Mucosa of descending colon (tissue), 3 donors: ENCODE measurements at regions not wholly inside any gene's neighbourhood (a gene's known extent, or its start where the extent isn't known, plus 50 kb on each side); places are given as distances from the start of the nearest gene placed in this dataset.

Experiments
- ATAC-seq: fragments of 200-7000 bp; cut with Tn5 transposase; one replicate; pipeline ENCODE4 v1.9.1; 2020; ENCODE audit warnings: mild to moderate bottlenecking, moderate library complexity
- DNase-seq, 3 donors: peaks; one replicate each; pipeline ENCODE4 v3.0.0-alpha.2; 2020
- H3K36me3 ChIP-seq: fragments of 200-600 bp; one replicate; pipeline ENCODE4 v1.8.0; 2021; ENCODE audit warnings: low read depth, mild to moderate bottlenecking
- H3K4me1 ChIP-seq: fragments of 200-600 bp; one replicate; pipeline ENCODE4 v1.8.0; 2021; ENCODE audit warnings: low read depth, mild to moderate bottlenecking
- H3K4me3 ChIP-seq: fragments of 200-600 bp; one replicate; pipeline ENCODE4 v1.8.0; 2021; ENCODE audit warnings: mild to moderate bottlenecking
- H3K9me3 ChIP-seq: fragments of 200-600 bp; one replicate; pipeline ENCODE4 v1.8.0; 2021; ENCODE audit warnings: mild to moderate bottlenecking
- intact Hi-C, 2 donors: fragments of 100-400 bp; cut with DNase I in 1 of 2; cut with micrococcal nuclease in 1 of 2; formaldehyde crosslinking; loops; one replicate each; pipeline versions ENCODE4 v1.11.0 to v1.11.1; 2022; cut with DNase I, micrococcal nuclease
- TF ChIP-seq, protein P1 (sequence below): fragments of 200-600 bp; IDR thresholded peaks from one replicate; pipeline ENCODE4 v1.8.0; 2022; ENCODE audit warnings: antibody characterized with exemption, mild to moderate bottlenecking
- donor health status: DM: no; HTN: no; CAD: no; lungs with moderate emphysema.
- donor health status: DM: no; HTN: no; CAD: no.
- donor health status: DM: no; HTN: yes; CAD: no.

DNA sequence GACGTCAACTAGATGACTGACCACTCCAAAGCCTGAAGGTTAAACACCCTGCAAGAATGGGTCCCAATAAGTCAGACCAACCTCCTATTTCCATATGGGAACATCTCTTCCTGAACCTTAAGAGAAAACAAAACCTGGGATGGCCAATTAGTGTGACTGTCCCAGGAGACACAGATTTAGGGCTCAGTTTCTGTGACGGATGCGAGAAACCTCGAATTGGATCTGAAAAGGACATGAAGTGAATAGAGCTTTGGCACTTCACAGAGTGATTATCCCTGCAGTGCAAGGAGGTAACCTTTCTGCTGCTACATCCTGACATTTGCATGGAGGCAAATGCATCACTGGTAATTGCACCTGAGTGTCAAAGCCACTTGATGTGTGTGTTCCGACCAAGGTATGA is 442.2 kb upstream of the KLF12 start:
- no peaks in the 10 kb centered on the region for H3K4me1 ChIP-seq
- DNase-seq (no peak), ATAC-seq (no peak)
- H3K9me3 ChIP-seq = no peaks in the 10 kb centered on the region
- no peak overlapping the region for H3K4me3 ChIP-seq
- no peaks in the 10 kb centered on the region for H3K36me3 ChIP-seq
- intact Hi-C loops = no loop called here
- TF ChIP-seq, protein P1, sequence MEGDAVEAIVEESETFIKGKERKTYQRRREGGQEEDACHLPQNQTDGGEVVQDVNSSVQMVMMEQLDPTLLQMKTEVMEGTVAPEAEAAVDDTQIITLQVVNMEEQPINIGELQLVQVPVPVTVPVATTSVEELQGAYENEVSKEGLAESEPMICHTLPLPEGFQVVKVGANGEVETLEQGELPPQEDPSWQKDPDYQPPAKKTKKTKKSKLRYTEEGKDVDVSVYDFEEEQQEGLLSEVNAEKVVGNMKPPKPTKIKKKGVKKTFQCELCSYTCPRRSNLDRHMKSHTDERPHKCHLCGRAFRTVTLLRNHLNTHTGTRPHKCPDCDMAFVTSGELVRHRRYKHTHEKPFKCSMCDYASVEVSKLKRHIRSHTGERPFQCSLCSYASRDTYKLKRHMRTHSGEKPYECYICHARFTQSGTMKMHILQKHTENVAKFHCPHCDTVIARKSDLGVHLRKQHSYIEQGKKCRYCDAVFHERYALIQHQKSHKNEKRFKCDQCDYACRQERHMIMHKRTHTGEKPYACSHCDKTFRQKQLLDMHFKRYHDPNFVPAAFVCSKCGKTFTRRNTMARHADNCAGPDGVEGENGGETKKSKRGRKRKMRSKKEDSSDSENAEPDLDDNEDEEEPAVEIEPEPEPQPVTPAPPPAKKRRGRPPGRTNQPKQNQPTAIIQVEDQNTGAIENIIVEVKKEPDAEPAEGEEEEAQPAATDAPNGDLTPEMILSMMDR = no peak

DNA sequence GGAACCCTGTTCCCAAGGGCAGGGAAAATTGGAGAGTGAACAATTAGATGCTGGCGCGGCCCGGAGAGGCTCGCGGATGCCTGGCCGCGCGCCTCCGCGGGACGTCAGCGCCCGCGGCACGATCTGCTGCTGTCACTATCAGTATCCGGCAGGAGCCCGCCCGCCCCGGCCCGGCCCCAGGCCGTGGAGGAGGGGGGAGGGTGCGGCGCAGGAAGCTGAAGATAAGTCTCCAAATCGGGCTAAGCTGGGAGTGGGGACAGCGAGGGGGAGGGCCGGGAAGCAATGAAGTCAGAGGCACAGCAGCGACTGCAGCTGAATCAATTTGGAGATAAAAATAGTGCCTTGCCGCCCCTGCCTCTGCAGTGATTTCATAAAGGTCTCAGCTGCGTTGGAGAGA is 441.5 kb upstream of the KLF12 start:
- H3K9me3 ChIP-seq = no peaks in the 10 kb centered on the region
- TF ChIP-seq, protein P1 = no peak
- no peaks in the 10 kb centered on the region for H3K36me3 ChIP-seq
- intact Hi-C loops = no loop called here
- ATAC-seq (peak; percentile 75), DNase-seq (peak; percentile 42 to 62 (median 58))
- H3K4me1 ChIP-seq = no peaks in the 10 kb centered on the region
- H3K4me3 ChIP-seq = no peak overlapping the region

- H3K4me1 ChIP-seq = no peaks in the 10 kb centered on the region
- TF ChIP-seq, protein P1 = no peak
- no peaks in the 10 kb centered on the region for H3K9me3 ChIP-seq
- no peak for ATAC-seq
- H3K36me3 ChIP-seq = no peaks in the 10 kb centered on the region
- intact Hi-C loops = no loop called here
- no peak for DNase-seq
- no peak overlapping the region for H3K4me3 ChIP-seq
Measured at GRCh38 chr13:74574964-74575728, 440.9 kb upstream of the KLF12 start.

GRCh38 chr13:74573654-74574053 is 439.4 kb upstream of the KLF12 start:
- H3K9me3 ChIP-seq = no peaks in the 10 kb centered on the region
- intact Hi-C loops = no loop called here
- DNase-seq (no peak), ATAC-seq (no peak)
- TF ChIP-seq, protein P1 = no peak
- H3K36me3 ChIP-seq = no peaks in the 10 kb centered on the region
- no peaks in the 10 kb centered on the region for H3K4me1 ChIP-seq
- no peak overlapping the region for H3K4me3 ChIP-seq

DNA sequence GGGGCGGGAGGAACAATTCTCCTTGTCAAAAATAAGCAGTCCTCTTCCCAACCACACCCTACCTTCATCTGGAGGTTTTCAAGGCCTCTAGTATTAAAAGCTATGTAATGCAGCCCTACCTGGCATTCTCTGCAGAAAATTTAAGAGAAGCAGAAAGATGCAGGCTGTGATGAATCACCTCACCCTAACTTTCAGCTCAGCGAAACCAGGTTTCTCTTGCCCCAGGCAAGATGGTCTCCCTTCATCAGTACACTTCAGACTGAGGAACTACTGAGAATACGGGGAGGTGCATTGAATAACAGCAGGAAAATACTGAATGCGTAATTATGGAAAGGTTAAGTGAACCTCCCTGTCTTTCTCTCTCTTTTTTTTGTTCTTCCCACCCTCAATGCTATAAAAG is 437.6 kb upstream of the KLF12 start:
- ATAC-seq = no peak
- H3K4me3 ChIP-seq = no peak overlapping the region
- no peaks in the 10 kb centered on the region for H3K36me3 ChIP-seq
- no peaks in the 10 kb centered on the region for H3K9me3 ChIP-seq
- no peaks in the 10 kb centered on the region for H3K4me1 ChIP-seq
- intact Hi-C loops = no loop called here
- no peak for DNase-seq
- TF ChIP-seq, protein P1 = no peak
